Lower leg skin (tissue), 3 donors: ENCODE measurements at regions not wholly inside any gene's neighbourhood (a gene's known extent, or its start where the extent isn't known, plus 50 kb on each side); places are given as distances from the start of the nearest gene placed in this dataset.

ENCODE experiments used
- POLR2A ChIP-seq, 2 donors: fragments of 450-650 bp; IDR thresholded peaks; one replicate each; pipeline ENCODE4 v1.6.1; 2016 to 2017; ENCODE audit warnings: antibody characterized with exemption in 2 of 2, mild to moderate bottlenecking in 1 of 2, moderate library complexity in 1 of 2
- TF ChIP-seq, protein P1 (sequence below), 3 donors: fragments of 450-650 bp; IDR thresholded peaks; one replicate each; pipeline ENCODE4 v1.5.1; 2016; ENCODE audit warnings: antibody characterized with exemption in 3 of 3, mild to moderate bottlenecking in 3 of 3, moderate library complexity in 2 of 3

DNA sequence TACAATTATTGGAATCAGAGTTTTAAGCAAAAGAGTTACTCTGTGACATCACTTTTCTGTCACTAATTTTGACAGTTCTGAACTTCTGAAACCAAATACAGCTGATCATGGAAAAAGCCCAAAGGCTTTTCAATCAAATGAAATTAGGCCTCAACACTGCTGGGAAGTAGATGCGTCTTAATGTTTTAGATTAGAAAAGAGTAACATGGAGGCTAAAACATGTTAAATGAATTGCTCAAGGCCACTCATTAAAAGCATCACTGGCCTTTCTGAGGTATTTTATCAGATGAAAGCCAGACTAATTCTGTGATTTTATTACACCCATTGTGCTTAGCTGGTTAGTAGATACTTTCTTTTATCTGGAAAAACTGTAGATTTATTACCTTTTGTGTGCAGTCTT is 672.6 kb downstream of the CENPC start:
- no peak for TF ChIP-seq POLR2A (IDR thresholded peaks at IDR 0.05)
- TF ChIP-seq, protein P1, sequence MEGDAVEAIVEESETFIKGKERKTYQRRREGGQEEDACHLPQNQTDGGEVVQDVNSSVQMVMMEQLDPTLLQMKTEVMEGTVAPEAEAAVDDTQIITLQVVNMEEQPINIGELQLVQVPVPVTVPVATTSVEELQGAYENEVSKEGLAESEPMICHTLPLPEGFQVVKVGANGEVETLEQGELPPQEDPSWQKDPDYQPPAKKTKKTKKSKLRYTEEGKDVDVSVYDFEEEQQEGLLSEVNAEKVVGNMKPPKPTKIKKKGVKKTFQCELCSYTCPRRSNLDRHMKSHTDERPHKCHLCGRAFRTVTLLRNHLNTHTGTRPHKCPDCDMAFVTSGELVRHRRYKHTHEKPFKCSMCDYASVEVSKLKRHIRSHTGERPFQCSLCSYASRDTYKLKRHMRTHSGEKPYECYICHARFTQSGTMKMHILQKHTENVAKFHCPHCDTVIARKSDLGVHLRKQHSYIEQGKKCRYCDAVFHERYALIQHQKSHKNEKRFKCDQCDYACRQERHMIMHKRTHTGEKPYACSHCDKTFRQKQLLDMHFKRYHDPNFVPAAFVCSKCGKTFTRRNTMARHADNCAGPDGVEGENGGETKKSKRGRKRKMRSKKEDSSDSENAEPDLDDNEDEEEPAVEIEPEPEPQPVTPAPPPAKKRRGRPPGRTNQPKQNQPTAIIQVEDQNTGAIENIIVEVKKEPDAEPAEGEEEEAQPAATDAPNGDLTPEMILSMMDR (IDR thresholded peaks at IDR 0.05), result no peak
